Osteoblast (primary cell): ENCODE measurements at regions not wholly inside any gene's neighbourhood (a gene's known extent, or its start where the extent isn't known, plus 50 kb on each side); places are given as distances from the start of the nearest gene placed in this dataset.

Source experiments
- DNase-seq: peaks from one replicate; pipeline ENCODE4 v3.0.0; 2011; ENCODE audit warnings: low spot score, mixed read lengths; ENCODE audit not compliant: insufficient read length; ENCODE audit errors: missing footprints
- H2AFZ ChIP-seq: 2 replicates; pipeline ENCODE4 v1.6.0; 2011; ENCODE audit warnings: mild to moderate bottlenecking, low read length
- H3K27ac ChIP-seq: 2 replicates; pipeline ENCODE4 v1.5.1; 2011; ENCODE audit warnings: mild to moderate bottlenecking, low read depth, low read length, moderate library complexity
- H3K27me3 ChIP-seq: 2 replicates; pipeline ENCODE4 v1.6.0; 2012; ENCODE audit warnings: mild to moderate bottlenecking, control low read depth, inconsistent platforms, low read length, moderate library complexity; ENCODE audit not compliant: insufficient read depth
- H3K36me3 ChIP-seq: 2 replicates; pipeline ENCODE4 v1.5.1; 2011; ENCODE audit warnings: mild to moderate bottlenecking, low read length, control low read depth, moderate library complexity; ENCODE audit not compliant: insufficient read depth
- H3K4me1 ChIP-seq: 2 replicates; pipeline ENCODE4 v1.5.1; 2011; ENCODE audit warnings: mild to moderate bottlenecking, low read length, control low read depth, moderate library complexity; ENCODE audit not compliant: insufficient read depth
- H3K4me2 ChIP-seq: 2 replicates; pipeline ENCODE4 v1.6.0; 2011; ENCODE audit warnings: mild to moderate bottlenecking, low read length; ENCODE audit not compliant: insufficient read depth
- H3K4me3 ChIP-seq: fragments of 200-600 bp; sonication (generic); 3 replicates; pipeline ENCODE4 v1.5.1; 2012; ENCODE audit warnings: mild to moderate bottlenecking, low read length, inconsistent platforms; ENCODE audit not compliant: insufficient read depth
- H3K79me2 ChIP-seq: 2 replicates; pipeline ENCODE4 v1.6.0; 2012; ENCODE audit warnings: mild to moderate bottlenecking, low read length, control low read depth, inconsistent platforms; ENCODE audit not compliant: insufficient read depth
- H3K9me3 ChIP-seq: 2 replicates; pipeline ENCODE4 v1.5.1; 2011; ENCODE audit warnings: low read depth, low read length, control low read depth
- H4K20me1 ChIP-seq: 2 replicates; pipeline ENCODE4 v1.6.0; 2012; ENCODE audit warnings: mild to moderate bottlenecking, low read length, control low read depth; ENCODE audit not compliant: insufficient read depth
- TF ChIP-seq, protein P1 (sequence below): IDR thresholded peaks from 2 replicates; pipeline ENCODE4 v1.5.1; 2011; ENCODE audit warnings: mild to moderate bottlenecking, low read depth, low read length, moderate library complexity; ENCODE audit errors: extremely low read depth

DNA sequence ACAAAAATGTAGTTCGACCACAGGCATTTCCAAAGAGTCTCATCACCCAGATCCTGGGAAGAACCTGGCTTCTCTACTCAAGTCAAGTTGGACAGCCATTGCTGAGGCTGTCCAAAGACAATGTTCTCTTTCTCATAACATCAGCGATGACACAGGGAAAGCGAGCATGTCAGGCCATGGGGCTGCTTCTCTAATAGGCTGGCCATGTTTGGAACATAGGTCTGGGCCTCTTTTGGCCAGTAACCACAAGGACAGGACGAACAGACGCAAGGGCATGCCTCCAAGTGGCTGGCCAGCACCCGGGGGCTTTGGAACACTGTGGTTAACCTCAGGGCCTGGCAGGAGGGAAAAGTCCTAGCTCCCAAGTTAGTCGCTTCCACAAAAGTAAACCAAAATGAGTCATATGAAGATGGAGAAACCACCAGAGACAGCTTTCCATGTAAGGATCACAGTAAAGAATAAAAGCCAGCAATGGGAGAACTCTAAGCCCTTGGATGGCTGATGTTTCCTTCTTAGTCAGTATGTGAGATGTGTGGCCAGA is 80.6 kb upstream of the SLC44A3 start:
- H2AFZ ChIP-seq, result peak overlapping the region; percentile 43
- H3K4me1 ChIP-seq, result peaks cover 30% of the 10 kb centered on the region
- peak overlapping the region; percentile 23 for H3K4me2 ChIP-seq

DNA sequence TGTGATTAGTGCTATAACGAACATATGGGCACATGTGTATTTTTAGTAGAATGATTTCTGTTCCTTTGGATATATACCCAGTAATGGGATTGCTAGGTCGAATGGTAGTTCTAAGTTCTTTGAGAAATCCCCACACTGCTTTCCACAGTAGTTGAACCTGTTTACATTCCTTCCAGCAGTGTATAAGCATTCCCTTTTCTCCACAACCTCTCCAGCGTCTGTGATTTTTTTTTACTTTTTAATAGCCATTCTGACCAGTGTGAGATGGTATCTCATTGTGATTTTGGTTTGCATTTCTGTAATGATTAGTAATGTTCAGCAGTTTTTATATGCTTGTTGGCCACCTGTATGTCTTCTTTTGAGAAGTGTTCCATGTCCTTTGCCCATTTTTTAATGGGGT is 81.8 kb upstream of the SLC44A3 start:
- Histone ChIP-seq H2AFZ (no peak overlapping the region), H3K27ac (no peak overlapping the region), H3K9me3 (no peaks in the 10 kb centered on the region), H3K27me3 (peaks cover 23% of the 10 kb centered on the region), H3K79me2 (no peaks in the 10 kb centered on the region), H3K36me3 (no peaks in the 10 kb centered on the region), H3K4me1 (peaks cover 30% of the 10 kb centered on the region), H4K20me1 (no peaks in the 10 kb centered on the region), H3K4me2 (no peak overlapping the region), H3K4me3 (no peak overlapping the region)
- TF ChIP-seq, protein P1, sequence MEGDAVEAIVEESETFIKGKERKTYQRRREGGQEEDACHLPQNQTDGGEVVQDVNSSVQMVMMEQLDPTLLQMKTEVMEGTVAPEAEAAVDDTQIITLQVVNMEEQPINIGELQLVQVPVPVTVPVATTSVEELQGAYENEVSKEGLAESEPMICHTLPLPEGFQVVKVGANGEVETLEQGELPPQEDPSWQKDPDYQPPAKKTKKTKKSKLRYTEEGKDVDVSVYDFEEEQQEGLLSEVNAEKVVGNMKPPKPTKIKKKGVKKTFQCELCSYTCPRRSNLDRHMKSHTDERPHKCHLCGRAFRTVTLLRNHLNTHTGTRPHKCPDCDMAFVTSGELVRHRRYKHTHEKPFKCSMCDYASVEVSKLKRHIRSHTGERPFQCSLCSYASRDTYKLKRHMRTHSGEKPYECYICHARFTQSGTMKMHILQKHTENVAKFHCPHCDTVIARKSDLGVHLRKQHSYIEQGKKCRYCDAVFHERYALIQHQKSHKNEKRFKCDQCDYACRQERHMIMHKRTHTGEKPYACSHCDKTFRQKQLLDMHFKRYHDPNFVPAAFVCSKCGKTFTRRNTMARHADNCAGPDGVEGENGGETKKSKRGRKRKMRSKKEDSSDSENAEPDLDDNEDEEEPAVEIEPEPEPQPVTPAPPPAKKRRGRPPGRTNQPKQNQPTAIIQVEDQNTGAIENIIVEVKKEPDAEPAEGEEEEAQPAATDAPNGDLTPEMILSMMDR, result no peak
- no peak for DNase-seq

More for the DNA sequence above, 80.6 kb upstream of the SLC44A3 start:
- H4K20me1 ChIP-seq, result no peaks in the 10 kb centered on the region
- H3K36me3 ChIP-seq, result no peaks in the 10 kb centered on the region
- DNase-seq, result peak; percentile 73
- H3K4me3 ChIP-seq, result no peak overlapping the region
- TF ChIP-seq, protein P1, result no peak
- no peaks in the 10 kb centered on the region for H3K79me2 ChIP-seq
- no peaks in the 10 kb centered on the region for H3K9me3 ChIP-seq
- H3K27me3 ChIP-seq, result peaks cover 23% of the 10 kb centered on the region
- H3K27ac ChIP-seq, result peak overlapping the region; percentile 48

DNA sequence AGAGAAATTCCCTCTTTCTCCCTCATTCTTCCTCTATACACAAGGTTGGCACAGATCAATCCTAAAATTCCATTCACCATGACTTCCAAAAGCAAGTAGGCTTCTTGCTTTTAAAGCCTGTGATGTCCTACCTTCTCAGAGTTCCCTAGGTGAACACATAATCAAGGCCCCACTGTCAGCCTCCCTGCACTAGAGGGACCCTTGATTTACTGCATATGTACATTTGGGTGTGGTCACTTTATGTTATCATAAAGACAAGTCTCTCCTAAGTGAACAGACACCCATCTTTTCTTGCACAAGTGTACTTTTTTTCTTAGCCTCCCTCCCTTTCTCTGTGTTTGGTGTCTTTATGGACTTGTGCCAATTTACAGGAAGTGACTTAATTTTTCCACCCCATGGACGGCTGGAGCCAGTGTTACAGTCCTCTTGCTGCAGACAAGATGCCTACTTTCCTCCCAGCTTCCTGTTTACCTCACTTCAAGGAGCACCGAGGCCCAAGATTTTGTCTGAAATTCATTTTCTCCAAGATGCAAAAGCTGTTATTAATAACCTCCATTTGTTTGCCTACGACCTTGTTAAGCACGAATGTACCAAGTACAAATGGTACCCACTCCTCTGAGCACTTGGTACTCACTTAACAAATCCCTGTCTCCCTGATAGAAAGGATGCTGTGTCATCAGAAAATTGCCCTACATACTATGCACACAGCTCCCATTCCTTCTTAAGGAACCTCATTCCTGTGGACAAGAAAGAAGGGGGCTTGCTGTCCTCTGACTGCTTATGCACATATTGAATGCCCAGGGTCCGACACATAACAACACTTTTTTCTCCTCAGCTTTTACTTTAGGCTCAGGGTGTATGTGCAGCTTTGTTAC is 82.8 kb upstream of the SLC44A3 start:
- Histone ChIP-seq H3K4me2 (no peak overlapping the region), H3K27ac (no peak overlapping the region), H3K36me3 (no peaks in the 10 kb centered on the region), H3K4me3 (no peak overlapping the region), H2AFZ (no peak overlapping the region), H4K20me1 (no peaks in the 10 kb centered on the region), H3K27me3 (peaks cover 22% of the 10 kb centered on the region), H3K79me2 (no peaks in the 10 kb centered on the region), H3K4me1 (peaks cover 30% of the 10 kb centered on the region), H3K9me3 (no peaks in the 10 kb centered on the region)
- TF ChIP-seq, protein P1, result no peak
- DNase-seq, result no peak

DNA sequence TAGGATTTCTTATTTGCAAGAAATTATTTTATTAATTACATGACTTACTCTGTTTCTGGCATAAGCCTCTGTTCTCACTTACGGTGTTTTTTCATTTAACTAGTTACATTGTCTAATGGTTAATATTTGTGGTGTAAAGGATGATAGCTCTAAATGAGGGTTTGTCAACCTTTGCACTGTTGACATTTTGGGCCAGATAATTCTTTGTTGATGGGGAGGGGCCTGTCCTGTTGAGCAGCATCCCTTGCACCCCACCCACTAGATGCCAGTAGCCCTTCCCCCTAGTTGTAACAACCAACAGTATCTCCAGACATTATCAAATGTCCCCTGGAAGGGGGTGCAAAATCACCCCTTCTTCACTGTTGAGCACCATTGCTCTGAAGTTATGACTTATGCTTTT is 83.6 kb upstream of the SLC44A3 start:
- no peaks in the 10 kb centered on the region for H4K20me1 ChIP-seq
- H3K9me3 ChIP-seq, result no peaks in the 10 kb centered on the region
- peaks cover 25% of the 10 kb centered on the region for H3K27me3 ChIP-seq
- H3K4me3 ChIP-seq, result no peak overlapping the region
- peaks cover 36% of the 10 kb centered on the region for H3K4me1 ChIP-seq
- TF ChIP-seq, protein P1, result no peak
- no peaks in the 10 kb centered on the region for H3K79me2 ChIP-seq
- H3K4me2 ChIP-seq, result no peak overlapping the region
- no peaks in the 10 kb centered on the region for H3K36me3 ChIP-seq
- DNase-seq, result no peak
- H3K27ac ChIP-seq, result no peak overlapping the region
- no peak overlapping the region for H2AFZ ChIP-seq
